SKM-1 treated with dmso at 0.1 percent for 144 hours (cell line): ENCODE measurements at regions not wholly inside any gene's neighbourhood (a gene's known extent, or its start where the extent isn't known, plus 50 kb on each side); places are given as distances from the start of the nearest gene placed in this dataset.

Source experiments
- DNase-seq: peaks from one replicate; lab custom pipeline; 2025; ENCODE audit not compliant: unreplicated experiment; lab: John Stamatoyannopoulos, UW

GRCh38 chr6:103995571-103995970, 864.1 kb downstream of the HACE1 start:
- DNase-seq: no peak

- no peak for DNase-seq
Measured at GRCh38 chr6:103983860-103984259, 875.9 kb downstream of the HACE1 start.

- no peak for DNase-seq
Measured at GRCh38 chr6:103983011-103983410, 876.7 kb downstream of the HACE1 start.

GRCh38 chr6:103982574-103982973, 877.1 kb downstream of the HACE1 start:
- DNase-seq: no peak

- DNase-seq: no peak
Measured at GRCh38 chr6:103979308-103979707, 880.4 kb downstream of the HACE1 start.

DNA sequence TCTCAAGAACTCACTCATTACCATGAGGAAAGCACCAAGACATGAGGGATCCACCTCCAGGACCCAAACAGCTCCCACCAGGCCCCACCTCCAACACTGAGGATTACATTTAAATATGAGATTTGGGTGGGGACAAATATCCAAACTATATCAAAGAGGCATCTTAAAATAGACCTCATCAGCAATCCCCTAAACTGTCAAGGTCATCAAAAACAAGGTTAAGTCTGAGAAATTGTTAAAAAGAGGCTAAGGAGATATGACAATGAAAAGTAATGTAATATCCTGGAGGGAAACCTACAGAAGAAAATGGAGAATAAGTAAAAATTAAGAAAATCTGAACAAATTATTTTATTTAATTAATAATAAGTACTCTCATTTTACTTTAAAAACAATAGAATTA, 922.3 kb downstream of the HACE1 start:
- no peak for DNase-seq

DNA sequence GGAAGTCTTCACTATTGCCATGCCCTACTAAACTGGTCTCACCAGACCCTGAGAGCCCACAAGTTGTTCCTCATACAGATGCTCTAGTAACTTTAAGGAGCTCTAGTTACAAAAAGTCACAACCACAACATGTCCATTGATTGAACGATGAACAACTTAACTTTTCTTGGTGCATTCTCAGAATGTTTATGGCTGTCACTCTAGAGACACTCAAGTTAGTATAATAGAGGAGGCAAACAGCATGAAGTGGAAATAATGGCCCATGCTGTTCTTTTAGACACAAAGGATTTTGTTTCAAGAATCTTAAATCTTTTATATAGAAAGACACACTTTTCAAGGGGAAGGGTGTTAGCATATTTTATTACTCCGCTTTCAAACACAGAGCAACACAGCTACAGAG, 934.4 kb downstream of the HACE1 start:
- DNase-seq: no peak

GRCh38 chr6:103910018-103910417, 949.7 kb downstream of the HACE1 start:
- DNase-seq: no peak

- DNase-seq: no peak
Measured at GRCh38 chr6:103908898-103909297, 950.8 kb downstream of the HACE1 start.

- no peak for DNase-seq
Measured at GRCh38 chr6:103895136-103895535, 964.6 kb downstream of the HACE1 start.

DNA sequence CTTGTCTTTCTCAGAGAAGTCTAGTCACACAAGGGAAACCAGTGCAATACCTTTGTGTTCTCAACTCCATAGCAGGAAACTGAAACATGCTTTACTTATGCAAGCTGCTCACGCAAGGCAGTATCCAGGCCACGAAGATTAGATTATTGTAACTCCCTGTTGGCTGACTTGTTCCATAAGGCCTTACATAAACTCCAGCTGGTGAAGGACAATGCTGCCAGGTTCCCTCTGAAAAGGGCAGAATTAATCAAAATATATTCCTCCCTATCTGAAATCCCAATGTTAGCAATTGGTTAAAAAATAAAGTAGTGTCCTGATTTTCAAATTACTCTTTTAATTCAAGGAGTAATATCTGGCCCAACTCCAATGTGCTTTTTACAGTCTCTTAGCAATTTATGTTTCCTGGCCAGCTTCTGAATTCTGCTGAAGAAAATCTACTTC, 966.6 kb downstream of the HACE1 start:
- no peak for DNase-seq

DNA sequence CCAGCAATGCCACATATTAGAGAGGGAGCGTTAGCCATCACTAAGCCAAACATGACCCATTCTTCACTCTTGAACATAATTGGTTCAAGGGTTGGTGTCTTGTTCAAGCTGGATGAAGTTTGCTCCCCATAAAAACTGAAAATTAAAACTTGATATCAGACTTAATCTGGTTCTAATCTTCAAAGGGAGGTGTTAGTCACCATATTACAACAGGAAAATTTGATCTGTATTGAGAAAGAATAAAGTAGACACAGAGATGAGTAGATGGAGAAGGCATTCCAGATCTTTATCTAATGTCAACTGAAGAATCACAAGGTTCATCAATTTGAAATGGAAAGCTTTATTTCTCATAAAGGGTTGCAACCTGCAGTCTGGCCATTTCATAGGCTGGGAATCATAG, 972.8 kb downstream of the HACE1 start:
- DNase-seq: no peak

DNA sequence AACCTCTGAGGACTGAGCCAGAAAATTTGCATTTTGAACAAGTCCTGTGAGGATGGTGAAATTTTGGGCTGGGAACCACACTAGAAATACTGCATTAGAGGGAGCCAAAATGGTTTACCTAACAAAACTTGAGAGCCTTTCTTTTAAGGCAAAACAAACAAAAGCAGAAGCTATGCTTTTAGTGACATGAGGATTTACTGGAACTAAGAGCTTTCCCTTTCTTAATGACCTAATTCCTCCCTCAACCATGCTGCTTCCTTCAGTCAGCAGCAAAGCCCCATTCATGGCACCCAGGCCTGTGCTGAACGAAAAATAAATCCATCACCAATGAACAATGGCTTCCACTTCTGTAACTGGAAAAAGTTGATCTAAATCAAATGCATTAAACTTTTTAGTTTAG, 974.3 kb downstream of the HACE1 start:
- no peak for DNase-seq

- DNase-seq: no peak
Measured at GRCh38 chr6:103879800-103880199, 979.9 kb downstream of the HACE1 start.

- DNase-seq: no peak
Measured at GRCh38 chr6:103875221-103875620, 984.5 kb downstream of the HACE1 start.

DNA sequence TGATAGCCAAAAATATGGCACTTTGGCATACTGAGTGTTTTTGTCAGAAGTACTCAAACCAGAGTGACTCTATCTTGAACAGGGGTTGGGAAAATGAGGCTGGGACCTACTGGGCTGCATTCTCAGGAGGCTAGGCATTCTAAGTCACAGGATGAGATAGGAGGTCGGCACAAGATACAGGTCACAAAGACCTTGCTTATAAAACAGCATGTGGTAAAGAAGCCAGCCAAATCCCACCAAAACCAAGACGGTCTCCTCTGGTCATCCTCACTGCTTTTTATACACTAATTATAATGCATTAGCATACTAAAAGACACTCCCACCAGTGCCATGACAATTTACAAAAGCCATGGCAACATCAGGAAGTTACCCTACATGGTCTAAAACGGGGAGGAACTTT, 985.1 kb downstream of the HACE1 start:
- DNase-seq: no peak

GRCh38 chr6:103872678-103873077, 987.0 kb downstream of the HACE1 start:
- DNase-seq: no peak

DNA sequence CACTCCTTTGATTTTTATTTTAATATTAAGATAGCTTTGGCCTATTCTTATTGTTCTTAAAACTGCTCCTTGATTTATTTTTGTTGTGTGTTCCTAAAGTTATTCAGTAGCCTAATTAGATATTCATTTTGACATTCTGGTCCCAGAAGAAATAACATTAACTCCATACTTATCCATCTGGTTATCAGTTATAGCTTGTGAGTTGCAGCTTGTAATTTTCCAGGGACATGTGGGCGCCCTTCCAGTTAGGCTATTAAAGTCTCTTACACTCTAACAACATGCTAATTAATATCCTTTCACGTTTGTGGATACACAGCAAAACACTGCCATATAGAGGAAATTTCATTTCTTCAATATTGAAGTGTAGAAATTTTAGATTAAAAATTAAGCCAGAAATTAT, 987.5 kb downstream of the HACE1 start:
- DNase-seq: no peak

GRCh38 chr6:103870970-103871369, 988.7 kb downstream of the HACE1 start:
- DNase-seq: no peak

DNA sequence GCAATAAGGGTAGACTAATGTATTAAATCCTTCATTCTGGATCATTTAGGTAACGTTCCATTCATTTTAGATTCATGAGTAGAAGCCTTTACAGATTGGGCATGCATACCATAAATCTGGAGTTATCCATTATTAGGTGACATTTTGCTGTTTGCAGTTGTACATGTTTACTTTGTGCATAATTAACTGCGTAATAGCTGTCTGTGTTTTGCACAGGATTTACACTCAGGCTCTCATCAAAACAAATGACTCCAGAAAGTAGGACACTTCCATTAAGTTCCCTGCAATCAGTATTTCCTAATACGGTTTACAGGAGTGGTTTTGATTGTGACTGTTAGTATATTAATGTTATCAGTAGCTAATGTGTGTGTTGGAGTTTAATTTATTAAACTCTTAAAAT, 997.4 kb downstream of the HACE1 start:
- no peak for DNase-seq

DNA sequence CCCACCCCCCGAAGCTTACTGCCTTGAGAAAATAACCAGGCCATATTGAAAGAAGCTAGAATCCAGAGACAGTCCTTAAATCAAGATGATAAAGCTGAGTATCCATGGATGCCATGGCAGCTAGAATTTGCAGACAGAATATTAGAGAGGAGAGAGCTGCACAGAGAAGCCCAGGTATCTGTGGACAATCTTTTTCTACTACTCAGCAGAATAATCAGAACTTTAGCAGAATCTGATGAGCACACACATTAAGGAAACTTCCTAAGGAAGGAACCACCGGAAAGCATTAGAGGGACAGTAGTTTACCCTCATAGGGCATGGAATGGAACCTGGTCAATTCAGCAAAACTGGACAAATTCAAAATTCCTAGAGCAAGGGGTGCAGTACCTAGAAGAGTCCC, 1001.7 kb downstream of the HACE1 start:
- DNase-seq: no peak

DNA sequence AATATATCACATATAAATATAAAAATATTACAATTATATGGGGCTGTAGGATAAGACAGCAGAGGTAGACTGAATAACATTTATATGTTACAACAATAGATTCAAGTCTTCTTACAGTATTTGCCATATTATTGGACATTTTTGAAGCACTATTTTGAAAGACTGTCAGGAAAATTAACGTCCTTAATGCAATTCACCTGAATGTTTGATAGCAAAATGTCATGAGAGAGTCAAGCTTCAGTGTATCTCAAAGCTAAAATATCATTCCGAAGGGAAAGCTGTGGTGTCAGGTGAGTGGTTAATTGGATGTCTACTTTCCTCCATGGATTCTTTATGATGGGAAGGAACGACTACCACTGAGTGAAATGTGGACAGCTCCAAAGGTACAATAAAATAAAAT, 1004.0 kb downstream of the HACE1 start:
- no peak for DNase-seq

DNA sequence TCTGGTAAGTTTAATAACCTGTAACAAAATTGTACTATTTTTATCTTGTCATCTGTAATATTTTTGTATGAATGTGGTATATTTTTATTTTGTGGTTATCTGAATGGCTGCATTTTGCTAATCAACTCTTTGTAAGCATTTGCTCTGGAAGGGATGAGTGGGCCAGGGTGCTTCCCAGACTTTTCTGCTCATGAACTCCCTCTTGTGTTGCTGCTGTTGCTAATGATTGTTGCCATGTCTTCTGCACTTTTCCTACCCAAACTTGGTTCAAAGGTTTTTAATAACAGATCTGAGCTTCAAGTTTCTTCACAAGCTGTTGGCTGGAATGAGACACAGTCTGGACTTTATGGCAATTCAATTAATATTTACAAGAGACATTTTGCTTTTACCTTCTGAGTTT, 1005.7 kb downstream of the HACE1 start:
- no peak for DNase-seq

- DNase-seq: no peak
Measured at GRCh38 chr6:103838457-103838856, 1021.3 kb downstream of the HACE1 start.
